Trophoblast cell (in vitro differentiated cells and primary cell): ENCODE measurements at regions not wholly inside any gene's neighbourhood (a gene's known extent, or its start where the extent isn't known, plus 50 kb on each side); places are given as distances from the start of the nearest gene placed in this dataset.
"Not testable (repeated sequence)": the region's sequence is repeated elsewhere in the genome, so short reads cannot be mapped to it uniquely, and the experiment has no call there.

Experiments
- DNase-seq, 2 donors: peaks; one replicate each; pipeline ENCODE4 v3.0.0-alpha.2; 2016
- H2AFZ ChIP-seq: 2 replicates; pipeline ENCODE4 v1.6.1; 2013; ENCODE audit warnings: low read length, moderate library complexity, mild to moderate bottlenecking; ENCODE audit not compliant: insufficient read depth, poor library complexity
- H2AK5ac ChIP-seq: 2 replicates; pipeline ENCODE4 v1.6.1; 2013; ENCODE audit warnings: mild to moderate bottlenecking, low read length
- H2BK120ac ChIP-seq: 2 replicates; pipeline ENCODE4 v1.6.1; 2013; ENCODE audit warnings: low read length, mild to moderate bottlenecking, moderate library complexity; ENCODE audit not compliant: insufficient read depth, poor library complexity
- H2BK12ac ChIP-seq: 2 replicates; pipeline ENCODE4 v1.6.1; 2013; ENCODE audit warnings: mild to moderate bottlenecking, low read length, moderate library complexity
- H2BK5ac ChIP-seq: 2 replicates; pipeline ENCODE4 v1.6.1; 2013; ENCODE audit warnings: low read length, low read depth, moderate library complexity, mild to moderate bottlenecking; ENCODE audit not compliant: poor library complexity
- H3K14ac ChIP-seq: 2 replicates; pipeline ENCODE4 v1.6.1; 2013; ENCODE audit warnings: mild to moderate bottlenecking, low read length
- H3K18ac ChIP-seq: 2 replicates; pipeline ENCODE4 v1.6.1; 2013; ENCODE audit warnings: mild to moderate bottlenecking, low read length
- H3K23ac ChIP-seq: 2 replicates; pipeline ENCODE4 v1.6.1; 2013; ENCODE audit warnings: low read length
- H3K27ac ChIP-seq: 2 replicates; pipeline ENCODE4 v1.5.1; 2013; ENCODE audit warnings: low read depth, mild to moderate bottlenecking, inconsistent platforms, low read length, moderate library complexity
- H3K27me3 ChIP-seq: 2 replicates; pipeline ENCODE4 v1.6.1; 2013; ENCODE audit warnings: inconsistent platforms, mild to moderate bottlenecking, low read length, moderate library complexity; ENCODE audit not compliant: insufficient read depth
- H3K36me3 ChIP-seq, 2 experiments: 1 replicate in 1 of 2; 2 replicates in 1 of 2; pipeline ENCODE4 v1.6.1; 2013; ENCODE audit warnings: low read length in 2 of 2, mild to moderate bottlenecking in 2 of 2, moderate library complexity in 1 of 2; ENCODE audit not compliant: insufficient read depth in 2 of 2, control insufficient read depth in 1 of 2
- H3K4ac ChIP-seq: 2 replicates; pipeline ENCODE4 v1.6.1; 2013; ENCODE audit warnings: low read depth, mild to moderate bottlenecking, low read length, moderate library complexity
- H3K4me1 ChIP-seq, 2 experiments: 1 replicate in 1 of 2; 2 replicates in 1 of 2; pipeline ENCODE4 v1.6.1; 2013; ENCODE audit warnings: low read length in 2 of 2, mild to moderate bottlenecking in 2 of 2, moderate library complexity in 1 of 2; ENCODE audit not compliant: insufficient read depth in 2 of 2, control insufficient read depth in 1 of 2
- H3K4me2 ChIP-seq: 2 replicates; pipeline ENCODE4 v1.6.1; 2013; ENCODE audit warnings: inconsistent platforms, mild to moderate bottlenecking, low read length, moderate library complexity
- H3K4me3 ChIP-seq: 2 replicates; pipeline ENCODE4 v1.5.1; 2013; ENCODE audit warnings: mild to moderate bottlenecking, low read depth, low read length, inconsistent platforms
- H3K79me1 ChIP-seq: one replicate; pipeline ENCODE4 v1.6.1; 2013; ENCODE audit warnings: low read length
- H3K79me2 ChIP-seq: 2 replicates; pipeline ENCODE4 v1.6.1; 2013; ENCODE audit warnings: low read length, mild to moderate bottlenecking; ENCODE audit not compliant: control insufficient read depth, insufficient read depth, poor library complexity
- H3K9ac ChIP-seq: 2 replicates; pipeline ENCODE4 v1.6.1; 2013; ENCODE audit warnings: mild to moderate bottlenecking, low read length
- H3K9me3 ChIP-seq: 2 replicates; pipeline ENCODE4 v1.6.1; 2013; ENCODE audit warnings: low read depth, mild to moderate bottlenecking, control low read depth, inconsistent platforms, low read length; ENCODE audit not compliant: insufficient read depth
- H4K12ac ChIP-seq: 2 replicates; pipeline ENCODE4 v1.6.1; 2013; ENCODE audit warnings: low read depth, mild to moderate bottlenecking, low read length, moderate library complexity
- H4K8ac ChIP-seq: 2 replicates; pipeline ENCODE4 v1.6.1; 2013; ENCODE audit warnings: low read depth, mild to moderate bottlenecking, low read length, moderate library complexity
- H4K91ac ChIP-seq: one replicate; pipeline ENCODE4 v1.6.1; 2013; ENCODE audit warnings: low read depth, mild to moderate bottlenecking, low read length, moderate library complexity
- WGBS: extraction: QIAGEN DNeasy Blood & Tissue Kit; methylation state at CpG from one replicate; pipeline ENCODE4 v1.1.7; 2013; ENCODE audit warnings: missing lambda C conversion rate; ENCODE audit not compliant: insufficient read length, insufficient coverage; ENCODE audit errors: extremely low coverage; 5-methylcytosine and 5-hydroxymethylcytosine counted together

- not testable (repeated sequence) for H3K9me3 ChIP-seq, H3K79me1 ChIP-seq, H4K12ac ChIP-seq, H3K23ac ChIP-seq, H2BK120ac ChIP-seq, H3K4ac ChIP-seq, H3K18ac ChIP-seq, H3K4me3 ChIP-seq, H3K27me3 ChIP-seq, H2AFZ ChIP-seq, H3K27ac ChIP-seq, H3K14ac ChIP-seq, H3K4me2 ChIP-seq, H4K91ac ChIP-seq, H3K36me3 ChIP-seq, H3K9ac ChIP-seq, H2AK5ac ChIP-seq, H2BK5ac ChIP-seq, H4K8ac ChIP-seq, H2BK12ac ChIP-seq, H3K79me2 ChIP-seq, H3K4me1 ChIP-seq
- peak; percentile 9 to 54 for DNase-seq
- WGBS: no CpG with 5 or more reads among the region's 1 CpG
Observed at GRCh38 chr9:85824949-85825348, 83.2 kb upstream of the AGTPBP1 start.

DNA sequence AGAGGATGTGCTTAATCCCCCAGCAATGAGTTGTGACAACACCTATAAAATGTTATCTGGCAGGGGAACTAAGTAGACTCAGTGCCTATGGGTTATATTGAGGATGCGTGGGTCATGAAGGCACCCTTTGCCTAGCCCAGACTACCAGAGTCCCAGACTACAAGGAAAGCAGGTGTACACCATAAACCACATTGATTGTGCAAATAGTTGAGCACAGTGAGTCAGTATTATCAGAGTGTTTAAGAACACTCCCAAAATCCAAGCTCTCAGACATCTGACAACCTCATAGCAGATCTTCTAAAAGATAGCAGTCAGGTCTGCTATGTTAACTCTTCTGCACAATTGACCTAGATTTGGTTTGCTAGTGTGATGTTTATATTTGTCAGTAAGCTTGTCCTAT lies 92.8 kb upstream of the AGTPBP1 start:
- not testable (repeated sequence) for H3K4me1 ChIP-seq, H2BK5ac ChIP-seq, H3K4ac ChIP-seq, H2BK12ac ChIP-seq, H3K27ac ChIP-seq, DNase-seq, H3K18ac ChIP-seq, H4K91ac ChIP-seq, H3K14ac ChIP-seq, H3K27me3 ChIP-seq, H2AK5ac ChIP-seq, H3K9ac ChIP-seq, H2BK120ac ChIP-seq, H3K23ac ChIP-seq, H3K4me2 ChIP-seq, H3K36me3 ChIP-seq, H3K9me3 ChIP-seq, H4K12ac ChIP-seq, H4K8ac ChIP-seq, H2AFZ ChIP-seq, H3K4me3 ChIP-seq, H3K79me2 ChIP-seq, H3K79me1 ChIP-seq
- no CpG with 5 or more reads among the region's 1 CpG for WGBS

GRCh38 chr9:85843949-85844348 lies 97.0 kb upstream of the NAA35 start:
- H3K27me3 ChIP-seq, H3K9me3 ChIP-seq, H2AFZ ChIP-seq, H3K4me3 ChIP-seq, H4K8ac ChIP-seq, H4K12ac ChIP-seq, H3K4ac ChIP-seq, H3K18ac ChIP-seq, H3K14ac ChIP-seq, H3K4me1 ChIP-seq, H3K79me2 ChIP-seq, H3K4me2 ChIP-seq, H2BK120ac ChIP-seq, H3K79me1 ChIP-seq, H3K23ac ChIP-seq, H4K91ac ChIP-seq, H2BK12ac ChIP-seq, H3K9ac ChIP-seq, H3K27ac ChIP-seq, H2BK5ac ChIP-seq, H2AK5ac ChIP-seq, H3K36me3 ChIP-seq: not testable (repeated sequence)
- WGBS: no CpG with 5 or more reads among the region's 1 CpG
- DNase-seq: peak; percentile 55 to 67

GRCh38 chr9:85847782-85848181 lies 93.2 kb upstream of the NAA35 start:
- H4K12ac ChIP-seq, H2BK120ac ChIP-seq, H3K9me3 ChIP-seq, H3K4me3 ChIP-seq, H3K18ac ChIP-seq, H2AK5ac ChIP-seq, H4K8ac ChIP-seq, H3K27me3 ChIP-seq, H3K14ac ChIP-seq, H3K4ac ChIP-seq, H4K91ac ChIP-seq, H2BK5ac ChIP-seq, H2AFZ ChIP-seq, H2BK12ac ChIP-seq, DNase-seq, H3K9ac ChIP-seq, H3K79me2 ChIP-seq, H3K36me3 ChIP-seq, H3K27ac ChIP-seq, H3K23ac ChIP-seq, H3K79me1 ChIP-seq, H3K4me2 ChIP-seq, H3K4me1 ChIP-seq: not testable (repeated sequence)
- WGBS: no CpG with 5 or more reads among the region's 2 CpGs
